IMR-90 (cell line): ENCODE measurements at regions not wholly inside any gene's neighbourhood (a gene's known extent, or its start where the extent isn't known, plus 50 kb on each side); places are given as distances from the start of the nearest gene placed in this dataset.

Experiments
- ATAC-seq: fragments of 200-7000 bp; cut with Tn5 transposase; 2 replicates; pipeline ENCODE4 v1.9.1; 2020; ENCODE audit warnings: low read depth, mild to moderate bottlenecking, moderate library complexity
- BruUV-seq: library from RNA; stranded (reverse); fragments of 400-500 nt; replicated peaks from 2 replicates; lab custom pipeline; 2021; lab: Mats Ljungman, UMichigan
- CTCF ChIA-PET: fragments of 300-600 bp; formaldehyde crosslinking; extraction: SDS; loops from one replicate; lab custom pipeline; 2021; ENCODE audit warnings: antibody characterized with exemption; lab: Yijun Ruan, JAX
- POLR2A ChIA-PET: fragments of 300-600 bp; sonication (Branson Sonifier 250); formaldehyde crosslinking; loops from one replicate; lab custom pipeline; 2022; ENCODE audit warnings: antibody characterized with exemption; ENCODE audit not compliant: unreplicated experiment; lab: Charles Lee
- DNase-seq: peaks from one replicate; pipeline ENCODE4 v3.0.0; 2013
- H2AFZ ChIP-seq: replicated peaks from 2 replicates; pipeline ENCODE3; 2013; ENCODE audit warnings: low read length, mild to moderate bottlenecking; ENCODE audit not compliant: poor library complexity
- H2AK5ac ChIP-seq: 2 replicates; pipeline ENCODE4 v1.6.1; 2013; ENCODE audit warnings: low read depth, low read length, inconsistent platforms
- H2AK9ac ChIP-seq: replicated peaks from 2 replicates; pipeline ENCODE3; 2013; ENCODE audit warnings: mild to moderate bottlenecking, low read depth, low read length, moderate library complexity; ENCODE audit not compliant: poor library complexity
- H2BK120ac ChIP-seq: 2 replicates; pipeline ENCODE4 v1.6.1; 2013; ENCODE audit warnings: low read depth, low read length, inconsistent platforms
- H2BK15ac ChIP-seq: 3 replicates; pipeline ENCODE4 v1.6.1; 2013; ENCODE audit warnings: low read depth, low read length, inconsistent platforms
- H2BK20ac ChIP-seq: 2 replicates; pipeline ENCODE4 v1.6.1; 2013; ENCODE audit warnings: low read depth, mild to moderate bottlenecking, inconsistent platforms, low read length, moderate library complexity
- H2BK5ac ChIP-seq: 2 replicates; pipeline ENCODE4 v1.6.1; 2013; ENCODE audit warnings: mild to moderate bottlenecking, low read depth, low read length, inconsistent platforms; ENCODE audit not compliant: poor library complexity, severe bottlenecking
- H3K14ac ChIP-seq: replicated peaks from 2 replicates; pipeline ENCODE4 v1.6.1; 2013; ENCODE audit warnings: low read depth, low read length, inconsistent platforms
- H3K18ac ChIP-seq: 2 replicates; pipeline ENCODE4 v1.6.1; 2013; ENCODE audit warnings: low read depth, low read length, control low read depth
- H3K23ac ChIP-seq: 2 replicates; pipeline ENCODE4 v1.6.1; 2013; ENCODE audit warnings: low read depth, low read length, inconsistent platforms
- H3K27ac ChIP-seq: 2 replicates; pipeline ENCODE4 v1.5.1; 2013; ENCODE audit warnings: mild to moderate bottlenecking, control low read depth, low read length; ENCODE audit not compliant: insufficient read depth
- H3K27me3 ChIP-seq: 2 replicates; pipeline ENCODE4 v1.6.1; 2013; ENCODE audit warnings: low read length; ENCODE audit not compliant: control insufficient read depth, insufficient read depth
- H3K36me3 ChIP-seq: 2 replicates; pipeline ENCODE4 v1.6.1; 2013; ENCODE audit warnings: low read length, mixed read lengths; ENCODE audit not compliant: control insufficient read depth, insufficient read depth
- H3K4ac ChIP-seq: 2 replicates; pipeline ENCODE4 v1.6.1; 2013; ENCODE audit warnings: low read depth, low read length, inconsistent platforms
- H3K4me1 ChIP-seq: 2 replicates; pipeline ENCODE4 v1.6.1; 2013; ENCODE audit warnings: low read length, mixed read lengths; ENCODE audit not compliant: control insufficient read depth, insufficient read depth
- H3K4me2 ChIP-seq: 2 replicates; pipeline ENCODE4 v1.6.1; 2013; ENCODE audit warnings: low read depth, mild to moderate bottlenecking, control low read depth, low read length, moderate library complexity
- H3K4me3 ChIP-seq: 2 replicates; pipeline ENCODE4 v1.5.1; 2013; ENCODE audit warnings: low read depth, mild to moderate bottlenecking, control low read depth, low read length, moderate library complexity; ENCODE audit not compliant: insufficient read depth
- H3K56ac ChIP-seq: 2 replicates; pipeline ENCODE4 v1.6.1; 2013; ENCODE audit warnings: low read length, inconsistent platforms; ENCODE audit not compliant: insufficient read depth; ENCODE audit errors: extremely low read depth
- H3K79me1 ChIP-seq, 2 experiments: 2 replicates each; pipeline ENCODE4 v1.6.1; 2013; ENCODE audit warnings: low read length in 2 of 2, inconsistent platforms in 1 of 2, low read depth in 1 of 2
- H3K9ac ChIP-seq: 2 replicates; pipeline ENCODE4 v1.6.1; 2013; ENCODE audit warnings: low read depth, low read length, control low read depth
- H3K9me1 ChIP-seq: 2 replicates; pipeline ENCODE4 v1.6.1; 2013; ENCODE audit warnings: low read length, inconsistent platforms; ENCODE audit not compliant: insufficient read depth
- H3K9me3 ChIP-seq: 2 replicates; pipeline ENCODE4 v1.6.1; 2013; ENCODE audit warnings: low read length; ENCODE audit not compliant: control insufficient read depth, insufficient read depth
- H4K20me1 ChIP-seq: 2 replicates; pipeline ENCODE4 v1.6.1; 2013; ENCODE audit warnings: low read length, inconsistent platforms; ENCODE audit not compliant: insufficient read depth
- H4K5ac ChIP-seq: 2 replicates; pipeline ENCODE4 v1.6.1; 2013; ENCODE audit warnings: mild to moderate bottlenecking, low read depth, low read length, control low read depth
- H4K8ac ChIP-seq, 2 experiments: 2 replicates each; pipeline ENCODE4 v1.6.1; 2013; ENCODE audit warnings: low read depth in 2 of 2, low read length in 2 of 2, control low read depth in 1 of 2, inconsistent platforms in 1 of 2
- H4K91ac ChIP-seq: 2 replicates; pipeline ENCODE4 v1.6.1; 2013; ENCODE audit warnings: low read depth, low read length, inconsistent platforms; ENCODE audit not compliant: insufficient read depth
- BHLHE40 ChIP-seq: fragments of 150-350 bp; IDR thresholded peaks from 2 replicates; pipeline ENCODE4 v1.6.1; 2016; ENCODE audit warnings: mild to moderate bottlenecking, low read depth, low read length
- CHD1 ChIP-seq: IDR thresholded peaks from 2 replicates; pipeline ENCODE4 v1.6.1; 2012; ENCODE audit warnings: low read depth, low read length, improper control_type of control experiment
- CTCF ChIP-seq: conservative IDR thresholded peaks from 2 replicates; pipeline ENCODE4 v1.5.1; 2012; ENCODE audit warnings: mild to moderate bottlenecking, low read depth, low read length, improper control_type of control experiment
- ELK1 ChIP-seq: fragments of 150-350 bp; IDR thresholded peaks from 2 replicates; pipeline ENCODE4 v1.6.1; 2016; ENCODE audit warnings: low read depth, mild to moderate bottlenecking, low read length, moderate library complexity, borderline replicate concordance
- MAZ ChIP-seq: IDR thresholded peaks from 2 replicates; pipeline ENCODE4 v1.6.1; 2012; ENCODE audit warnings: low read depth, mild to moderate bottlenecking, low read length, improper control_type of control experiment, moderate library complexity, borderline replicate concordance
- NFE2L2 ChIP-seq: fragments of 150-350 bp; IDR thresholded peaks from 2 replicates; pipeline ENCODE4 v1.6.1; 2016; ENCODE audit warnings: low read depth, mild to moderate bottlenecking, low read length
- RAD21 ChIP-seq: IDR thresholded peaks from 2 replicates; pipeline ENCODE4 v1.6.1; 2012; ENCODE audit warnings: low read length, improper control_type of control experiment
- RFX5 ChIP-seq: IDR thresholded peaks from 2 replicates; pipeline ENCODE4 v1.8.0; 2012; ENCODE audit warnings: low read depth, mild to moderate bottlenecking, low read length, moderate library complexity
- WGBS, 2 experiments: methylation state at CpG; one replicate each; pipeline versions ENCODE4 v1.1.5 to v1.1.7; 2013; ENCODE audit warnings: missing lambda C conversion rate in 2 of 2; ENCODE audit not compliant: insufficient read length in 1 of 2; ENCODE audit errors: extremely low coverage in 2 of 2; 5-methylcytosine and 5-hydroxymethylcytosine counted together
- dilution Hi-C: fragments of 300-500 bp; cut with HindIII; formaldehyde crosslinking; loops from one replicate; pipeline ENCODE4 v1.14.3; 2018; ENCODE audit warnings: low sequenced_read_pairs; ENCODE audit not compliant: unreplicated experiment
- in situ Hi-C: fragments of 300-500 bp; cut with MboI; formaldehyde crosslinking; loops from 3 replicates; pipeline ENCODE4 v1.14.3; 2019; ENCODE audit warnings: low sequenced_read_pairs, inconsistent platforms, mixed read lengths
- intact Hi-C: fragments of 100-400 bp; cut with micrococcal nuclease; formaldehyde crosslinking; loops from 2 replicates; pipeline ENCODE4 v1.10.0; 2022

- Histone ChIP-seq H3K27ac (no peak overlapping the region), H3K14ac (no peak overlapping the region), H2BK20ac (no peak overlapping the region), H4K8ac (no peak overlapping the region), H2AK5ac (no peak overlapping the region), H3K4ac (no peak overlapping the region), H4K91ac (no peak overlapping the region), H2BK15ac (no peak overlapping the region), H3K9me1 (no peaks in the 10 kb centered on the region), H3K27me3 (no peaks in the 10 kb centered on the region), H3K56ac (no peak overlapping the region), H3K18ac (no peak overlapping the region), H4K20me1 (no peaks in the 10 kb centered on the region), H2AK9ac (no peak overlapping the region), H3K4me3 (no peak overlapping the region), H3K79me1 (no peaks in the 10 kb centered on the region), H3K9me3 (peaks cover 5% of the 10 kb centered on the region), H2BK5ac (no peak overlapping the region), H3K4me2 (no peak overlapping the region), H2AFZ (no peak overlapping the region), H3K9ac (no peak overlapping the region), H4K5ac (no peak overlapping the region), H3K4me1 (no peaks in the 10 kb centered on the region), H3K36me3 (no peaks in the 10 kb centered on the region), H2BK120ac (no peak overlapping the region), H3K23ac (no peak overlapping the region)
- DNase-seq: no peak
- ATAC-seq: no peak
- intact Hi-C loops (no loop called here), dilution Hi-C loops (no loop called here), in situ Hi-C loops (no loop called here)
- WGBS, 2 experiments: no CpG with 5 or more reads among the region's 2 CpGs
- POLR2A ChIA-PET: no interaction called here
- no peak for TF ChIP-seq NFE2L2
- TF ChIP-seq RAD21: no peak
- no peak for TF ChIP-seq MAZ
- no peak for TF ChIP-seq CHD1
- no peak for TF ChIP-seq ELK1
- no peak for TF ChIP-seq RFX5
- no peak for TF ChIP-seq CTCF
- TF ChIP-seq BHLHE40: no peak
- BruUV-seq: no TSS peak
- CTCF ChIA-PET: no interaction called here
Observed at GRCh38 chr6:140193269-140193668, 818.8 kb upstream of the CITED2 start.
